Liver (tissue), 8 donors: ENCODE measurements at regions not wholly inside any gene's neighbourhood (a gene's known extent, or its start where the extent isn't known, plus 50 kb on each side); places are given as distances from the start of the nearest gene placed in this dataset.

Source experiments
- DNase-seq: peaks from one replicate; pipeline ENCODE4 v3.0.0-alpha.2; 2017; ENCODE audit warnings: low spot score
- H3K27ac ChIP-seq, 2 donors: one replicate each; pipeline ENCODE4 v1.7.0; 2013; ENCODE audit warnings: inconsistent platforms in 2 of 2, low read length in 2 of 2, control low read depth in 1 of 2, low read depth in 1 of 2, mild to moderate bottlenecking in 1 of 2
- H3K27me3 ChIP-seq, 4 donors: one replicate each; pipeline versions ENCODE4 v1.6.1 to v1.7.0; 2013; ENCODE audit warnings: low read length in 3 of 4, inconsistent platforms in 1 of 4, mild to moderate bottlenecking in 1 of 4, moderate library complexity in 1 of 4; ENCODE audit not compliant: control insufficient read depth in 4 of 4, insufficient read depth in 4 of 4
- H3K36me3 ChIP-seq, 4 donors: one replicate each; pipeline versions ENCODE4 v1.6.1 to v1.7.0; 2013; ENCODE audit warnings: low read length in 3 of 4, mild to moderate bottlenecking in 3 of 4, low read depth in 1 of 4, moderate library complexity in 1 of 4; ENCODE audit not compliant: control insufficient read depth in 4 of 4, insufficient read depth in 3 of 4
- H3K4me1 ChIP-seq, 4 donors: one replicate each; pipeline versions ENCODE4 v1.6.1 to v1.7.0; 2013; ENCODE audit warnings: low read length in 3 of 4, mild to moderate bottlenecking in 3 of 4, moderate library complexity in 1 of 4; ENCODE audit not compliant: control insufficient read depth in 4 of 4, insufficient read depth in 4 of 4
- H3K4me3 ChIP-seq, 3 donors: one replicate each; pipeline versions ENCODE4 v1.6.1 to v1.7.0; 2013; ENCODE audit warnings: low read length in 3 of 3, control low read depth in 1 of 3, low read depth in 1 of 3, mild to moderate bottlenecking in 1 of 3
- H3K9ac ChIP-seq, 2 donors: one replicate each; pipeline ENCODE4 v1.7.0; 2013; ENCODE audit warnings: low read length in 2 of 2, mild to moderate bottlenecking in 2 of 2, moderate library complexity in 2 of 2, control low read depth in 1 of 2, low read depth in 1 of 2
- H3K9me3 ChIP-seq, 4 donors: one replicate each; pipeline versions ENCODE4 v1.6.1 to v1.7.0; 2013; ENCODE audit warnings: low read length in 3 of 4; ENCODE audit not compliant: control insufficient read depth in 4 of 4
- ATF3 ChIP-seq: IDR thresholded peaks from 2 replicates; pipeline ENCODE4 v1.6.1; 2016; ENCODE audit warnings: antibody characterized with exemption
- CTCF ChIP-seq: fragments of 150-350 bp; IDR thresholded peaks from 2 replicates; pipeline ENCODE4 v1.5.1; 2017; ENCODE audit warnings: improper control_type of control experiment, low read depth, low read length; ENCODE audit not compliant: missing input control
- EGR1 ChIP-seq, 2 donors: IDR thresholded peaks; 2 replicates each; pipeline ENCODE4 v1.6.1; 2016 to 2018; ENCODE audit warnings: antibody characterized with exemption in 2 of 2, low read depth in 2 of 2
- FOXA1 ChIP-seq: IDR thresholded peaks from 2 replicates; pipeline ENCODE4 v1.6.1; 2016; ENCODE audit warnings: antibody characterized with exemption
- FOXA2 ChIP-seq: IDR thresholded peaks from 2 replicates; pipeline ENCODE4 v1.6.1; 2016; ENCODE audit warnings: antibody characterized with exemption
- GABPA ChIP-seq, 2 donors: IDR thresholded peaks in 1 of 2; conservative IDR thresholded peaks in 1 of 2; 2 replicates each; pipeline ENCODE4 v1.6.1; 2016; ENCODE audit warnings: antibody characterized with exemption in 2 of 2, mild to moderate bottlenecking in 1 of 2, moderate library complexity in 1 of 2
- HNF4A ChIP-seq, 2 donors: conservative IDR thresholded peaks; 2 replicates each; pipeline ENCODE4 v1.6.1; 2016; ENCODE audit warnings: antibody characterized with exemption in 2 of 2, mild to moderate bottlenecking in 2 of 2
- HNF4G ChIP-seq: IDR thresholded peaks from 2 replicates; pipeline ENCODE4 v1.6.1; 2016; ENCODE audit warnings: antibody characterized with exemption
- JUND ChIP-seq, 2 donors: IDR thresholded peaks; 2 replicates each; pipeline ENCODE4 v1.6.1; 2016; ENCODE audit warnings: antibody characterized with exemption in 2 of 2
- MAX ChIP-seq: IDR thresholded peaks from 2 replicates; pipeline ENCODE4 v1.6.1; 2016; ENCODE audit warnings: antibody characterized with exemption
- NR2F2 ChIP-seq: IDR thresholded peaks from 2 replicates; pipeline ENCODE4 v1.6.1; 2016; ENCODE audit warnings: antibody characterized with exemption
- RAD21 ChIP-seq, 2 donors: IDR thresholded peaks; 2 replicates each; pipeline ENCODE4 v1.6.1; 2016; ENCODE audit warnings: antibody characterized with exemption in 2 of 2, mild to moderate bottlenecking in 2 of 2
- REST ChIP-seq: IDR thresholded peaks from 2 replicates; pipeline ENCODE4 v1.6.1; 2016; ENCODE audit warnings: antibody characterized with exemption, mild to moderate bottlenecking
- RXRA ChIP-seq, 2 donors: IDR thresholded peaks; 2 replicates each; pipeline ENCODE4 v1.6.1; 2017 to 2018; ENCODE audit warnings: antibody characterized with exemption in 2 of 2, mild to moderate bottlenecking in 1 of 2
- SP1 ChIP-seq: IDR thresholded peaks from 2 replicates; pipeline ENCODE4 v1.6.1; 2018; ENCODE audit warnings: antibody characterized with exemption, mild to moderate bottlenecking
- TAF1 ChIP-seq: conservative IDR thresholded peaks from 2 replicates; pipeline ENCODE4 v1.6.1; 2016; ENCODE audit warnings: antibody characterized with exemption, mild to moderate bottlenecking
- YY1 ChIP-seq: IDR thresholded peaks from 2 replicates; pipeline ENCODE4 v1.6.1; 2016; ENCODE audit warnings: antibody characterized with exemption, mild to moderate bottlenecking
- ZBTB33 ChIP-seq: IDR thresholded peaks from 2 replicates; pipeline ENCODE4 v1.6.1; 2016; ENCODE audit warnings: antibody characterized with exemption
- WGBS: extraction: QIAGEN DNeasy Blood & Tissue Kit; methylation state at CpG from one replicate; pipeline ENCODE4 v1.1.7; 2013; 5-methylcytosine and 5-hydroxymethylcytosine counted together
- donor health status: healthy.
- donor health status: healthy.
- donor health status: healthy.
- donor health status: healthy.
- donor health status: healthy.

GRCh38 chr5:44945743-44946142 is 137.0 kb downstream of the MRPS30 start (continued):
- TF ChIP-seq REST: no peak

- H3K4me1 ChIP-seq: no peaks in the 10 kb centered on the region
- no peak for TF ChIP-seq SP1
- no peak for TF ChIP-seq MAX
- no peak for TF ChIP-seq TAF1
- no peak for TF ChIP-seq EGR1 (IDR thresholded peaks at IDR 0.05; ENCODE audit: low read depth in 2 of 2)
- no peak for TF ChIP-seq GABPA (IDR thresholded peaks at IDR 0.05 in 1 of 2, conservative IDR thresholded peaks at IDR 0.05 in 1 of 2)
- TF ChIP-seq YY1: no peak
- no peak for TF ChIP-seq RAD21 (IDR thresholded peaks at IDR 0.05)
- no peak for TF ChIP-seq HNF4A (conservative IDR thresholded peaks at IDR 0.05)
- TF ChIP-seq HNF4G: no peak
- TF ChIP-seq CTCF: no peak
- TF ChIP-seq ATF3: no peak
- TF ChIP-seq FOXA1: no peak
- no peak for TF ChIP-seq FOXA2
- TF ChIP-seq NR2F2: no peak
- no peak for TF ChIP-seq ZBTB33
- TF ChIP-seq RXRA (IDR thresholded peaks at IDR 0.05): no peak
- no peak for TF ChIP-seq JUND (IDR thresholded peaks at IDR 0.05)
- 83% methylated on average over 4 of the region's 4 CpGs for WGBS
- H3K4me3 ChIP-seq: no peak overlapping the region
- no peaks in the 10 kb centered on the region for H3K9me3 ChIP-seq
- no peak overlapping the region for H3K27ac ChIP-seq
- H3K36me3 ChIP-seq: no peaks in the 10 kb centered on the region
- H3K9ac ChIP-seq: no peak overlapping the region
- no peaks in the 10 kb centered on the region for H3K27me3 ChIP-seq
- DNase-seq: no peak
These were observed 140.9 kb downstream of the MRPS30 start for GRCh38 chr5:44949687-44950086.
